CD14-positive monocyte (primary cell): ENCODE measurements at regions not wholly inside any gene's neighbourhood (a gene's known extent, or its start where the extent isn't known, plus 50 kb on each side); places are given as distances from the start of the nearest gene placed in this dataset.

Experiments used
- DNase-seq, 3 donors: peaks; one replicate each; pipeline ENCODE4 v3.0.0-alpha.2; 2011 to 2022
- H2AFZ ChIP-seq: 2 replicates; pipeline ENCODE4 v1.6.0; 2012; ENCODE audit warnings: mild to moderate bottlenecking, low read depth, low read length, inconsistent platforms; ENCODE audit not compliant: insufficient read depth, poor library complexity, severe bottlenecking
- H3K27ac ChIP-seq, 2 donors: 1 replicate in 1 of 2; 2 replicates in 1 of 2; pipeline ENCODE4 v1.5.1; 2012 to 2013; ENCODE audit warnings: low read length in 2 of 2, control low read depth in 1 of 2, inconsistent platforms in 1 of 2, low read depth in 1 of 2, mild to moderate bottlenecking in 1 of 2
- H3K27me3 ChIP-seq, 2 donors: one replicate each; pipeline versions ENCODE4 v1.6.0 to v1.6.1; 2011 to 2013; ENCODE audit warnings: low read length in 2 of 2; ENCODE audit not compliant: control insufficient read depth in 2 of 2, insufficient read depth in 2 of 2
- H3K36me3 ChIP-seq, 2 donors: replicated peaks in 1 of 2; 1 replicate in 1 of 2; 2 replicates in 1 of 2; pipeline versions ENCODE4 v1.5.1 to v1.6.1; 2012 to 2013; ENCODE audit warnings: low read length in 2 of 2, control low read depth in 1 of 2, inconsistent platforms in 1 of 2, mild to moderate bottlenecking in 1 of 2; ENCODE audit not compliant: insufficient read depth in 2 of 2, control insufficient read depth in 1 of 2
- H3K4me1 ChIP-seq, 2 donors: 1 replicate in 1 of 2; 2 replicates in 1 of 2; pipeline versions ENCODE4 v1.5.1 to v1.6.1; 2012 to 2013; ENCODE audit warnings: low read length in 2 of 2, control low read depth in 1 of 2, inconsistent platforms in 1 of 2, mild to moderate bottlenecking in 1 of 2, moderate library complexity in 1 of 2; ENCODE audit not compliant: insufficient read depth in 2 of 2, control insufficient read depth in 1 of 2
- H3K4me2 ChIP-seq: replicated peaks from 2 replicates; pipeline ENCODE3; 2012; ENCODE audit warnings: low read length, moderate library complexity, mild to moderate bottlenecking; ENCODE audit not compliant: poor library complexity, severe bottlenecking; ENCODE audit errors: extremely low read depth
- H3K4me3 ChIP-seq, 3 experiments: fragments of 200-600 bp in 1 of 3; sonication (generic) in 1 of 3; replicated peaks in 1 of 3; 1 replicate in 2 of 3; 2 replicates in 1 of 3; pipeline ENCODE4 v1.5.1; 2011 to 2013; ENCODE audit warnings: low read length in 3 of 3, mild to moderate bottlenecking in 3 of 3, control low read depth in 2 of 3, low read depth in 2 of 3, inconsistent platforms in 1 of 3, moderate library complexity in 1 of 3
- H3K79me2 ChIP-seq: 2 replicates; pipeline ENCODE4 v1.6.0; 2012; ENCODE audit warnings: mild to moderate bottlenecking, control low read depth, inconsistent platforms, low read length, moderate library complexity; ENCODE audit not compliant: insufficient read depth
- H3K9ac ChIP-seq: 2 replicates; pipeline ENCODE4 v1.6.0; 2017; ENCODE audit warnings: low read length, mild to moderate bottlenecking; ENCODE audit not compliant: insufficient read depth, poor library complexity, severe bottlenecking
- H3K9me3 ChIP-seq, 2 donors: replicated peaks in 1 of 2; 1 replicate in 1 of 2; 2 replicates in 1 of 2; pipeline versions ENCODE4 v1.5.1 to v1.6.1; 2012 to 2013; ENCODE audit warnings: low read length in 2 of 2, control low read depth in 1 of 2; ENCODE audit not compliant: control insufficient read depth in 1 of 2, insufficient read depth in 1 of 2
- H4K20me1 ChIP-seq: 2 replicates; pipeline ENCODE4 v1.6.0; 2012; ENCODE audit warnings: mild to moderate bottlenecking, low read length, control low read depth, moderate library complexity; ENCODE audit not compliant: insufficient read depth
- H3K27ac Mint-ChIP-seq, 7 donors: one replicate each; pipeline ENCODE4 v1.8.0; 2020; ENCODE audit warnings: mild to moderate bottlenecking in 7 of 7, mixed read lengths in 7 of 7, moderate library complexity in 6 of 7, inconsistent platforms in 2 of 7
- H3K27me3 Mint-ChIP-seq, 3 donors: one replicate each; pipeline ENCODE4 v1.8.0; 2021 to 2022; ENCODE audit warnings: low read depth in 3 of 3, mild to moderate bottlenecking in 3 of 3, mixed read lengths in 3 of 3, moderate library complexity in 3 of 3, inconsistent platforms in 1 of 3
- H3K36me3 Mint-ChIP-seq, 2 donors: one replicate each; pipeline ENCODE4 v1.8.0; 2020; ENCODE audit warnings: mixed read lengths in 2 of 2, inconsistent platforms in 1 of 2, mild to moderate bottlenecking in 1 of 2
- H3K4me1 Mint-ChIP-seq: one replicate; pipeline ENCODE4 v1.8.0; 2020; ENCODE audit warnings: mild to moderate bottlenecking, mixed read lengths
- H3K4me3 Mint-ChIP-seq, 2 donors: one replicate each; pipeline ENCODE4 v1.8.0; 2020; ENCODE audit warnings: mild to moderate bottlenecking in 2 of 2, mixed read lengths in 2 of 2, moderate library complexity in 1 of 2
- H3K9me3 Mint-ChIP-seq, 7 donors: one replicate each; pipeline ENCODE4 v1.8.0; 2020 to 2022; ENCODE audit warnings: mixed read lengths in 7 of 7, mild to moderate bottlenecking in 6 of 7, moderate library complexity in 6 of 7, inconsistent platforms in 2 of 7
- CTCF ChIP-seq: fragments of 200-600 bp; IDR thresholded peaks from one replicate; pipeline ENCODE4 v1.8.0; 2022; ENCODE audit warnings: antibody characterized with exemption, mild to moderate bottlenecking
- WGBS: methylation state at CpG from one replicate; pipeline ENCODE4 v1.1.5; 2013; ENCODE audit warnings: missing lambda C conversion rate; ENCODE audit not compliant: insufficient coverage; 5-methylcytosine and 5-hydroxymethylcytosine counted together
- intact Hi-C, 2 donors: fragments of 100-400 bp; cut with micrococcal nuclease; formaldehyde crosslinking; loops; one replicate each; pipeline versions ENCODE4 v1.15.0 to v1.15.1; 2023

- Histone ChIP-seq H3K79me2 (no peaks in the 10 kb centered on the region), H3K27me3 (no peaks in the 10 kb centered on the region), H3K36me3 (no peaks in the 10 kb centered on the region), H3K9ac (no peak overlapping the region), H4K20me1 (no peaks in the 10 kb centered on the region), H2AFZ (no peak overlapping the region), H3K9me3 (no peaks in the 10 kb centered on the region), H3K4me2 (no peak overlapping the region), H3K4me1 (no peaks in the 10 kb centered on the region), H3K27ac (no peak overlapping the region), H3K4me3 (no peak overlapping the region)
- Mint-ChIP-seq H3K36me3 (no peaks in the 10 kb centered on the region), H3K4me3 (no peak overlapping the region), H3K4me1 (peaks cover 4% of the 10 kb centered on the region), H3K27me3 (peaks cover 0 to 5% (median 2%) of the 10 kb centered on the region in 3 donors), H3K27ac (no peak overlapping the region), H3K9me3 (peaks cover 0 to 1% (median 0%) of the 10 kb centered on the region in 7 donors)
- intact Hi-C loops, result no loop called here
- no peak for DNase-seq
- no peak for TF ChIP-seq CTCF
- WGBS, result 63% methylated on average over 2 of the region's 7 CpGs
Measured at GRCh38 chr15:62571072-62571471, 406.0 kb upstream of the C2CD4B start.

- Histone ChIP-seq H3K9ac (no peak overlapping the region), H3K36me3 (no peaks in the 10 kb centered on the region), H3K9me3 (no peaks in the 10 kb centered on the region), H3K27me3 (no peaks in the 10 kb centered on the region), H3K4me3 (no peak overlapping the region), H3K4me1 (no peaks in the 10 kb centered on the region), H4K20me1 (no peaks in the 10 kb centered on the region), H3K27ac (no peak overlapping the region), H3K79me2 (no peaks in the 10 kb centered on the region), H3K4me2 (no peak overlapping the region), H2AFZ (no peak overlapping the region)
- no peak for TF ChIP-seq CTCF
- 94% methylated on average over 7 of the region's 7 CpGs for WGBS
- Mint-ChIP-seq H3K27me3 (peaks cover 0 to 5% (median 1%) of the 10 kb centered on the region in 3 donors), H3K27ac (no peak overlapping the region), H3K9me3 (peaks cover 0 to 5% (median 0%) of the 10 kb centered on the region in 7 donors), H3K4me3 (no peak overlapping the region), H3K4me1 (peaks cover 4% of the 10 kb centered on the region), H3K36me3 (no peaks in the 10 kb centered on the region)
- DNase-seq, result no peak
- intact Hi-C loops, result no loop called here
Measured at GRCh38 chr15:62572797-62573196, 407.7 kb upstream of the C2CD4B start.
